ENCODE measurements at regions not wholly inside any gene's neighbourhood (a gene's known extent, or its start where the extent isn't known, plus 50 kb on each side); places are given as distances from the start of the nearest gene placed in this dataset.

DNA sequence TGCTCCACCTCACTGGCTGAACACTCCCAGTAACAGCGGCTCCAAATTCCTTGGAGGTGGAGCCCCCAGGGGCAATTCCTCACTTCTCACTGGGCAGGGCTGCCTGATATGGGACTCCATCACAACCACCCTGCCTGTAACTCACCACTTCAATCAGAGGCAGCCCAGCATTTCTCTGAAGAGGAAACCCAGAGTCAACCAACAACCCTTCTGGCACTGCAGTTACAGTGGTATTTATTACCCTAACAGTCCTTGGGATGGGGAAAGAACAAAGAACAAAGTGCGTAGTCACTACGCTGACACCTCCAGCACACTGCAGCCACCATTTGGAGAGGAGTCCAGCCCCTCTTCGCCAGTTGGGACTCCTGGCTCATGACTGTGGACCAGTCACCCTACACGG is 85.7 kb upstream of the GALNT13 start:
- TF ChIP-seq GLIS3 (CRISPR knock-in tag; IDR thresholded peaks at IDR 0.05) = no peak
- TF ChIP-seq, protein P1, sequence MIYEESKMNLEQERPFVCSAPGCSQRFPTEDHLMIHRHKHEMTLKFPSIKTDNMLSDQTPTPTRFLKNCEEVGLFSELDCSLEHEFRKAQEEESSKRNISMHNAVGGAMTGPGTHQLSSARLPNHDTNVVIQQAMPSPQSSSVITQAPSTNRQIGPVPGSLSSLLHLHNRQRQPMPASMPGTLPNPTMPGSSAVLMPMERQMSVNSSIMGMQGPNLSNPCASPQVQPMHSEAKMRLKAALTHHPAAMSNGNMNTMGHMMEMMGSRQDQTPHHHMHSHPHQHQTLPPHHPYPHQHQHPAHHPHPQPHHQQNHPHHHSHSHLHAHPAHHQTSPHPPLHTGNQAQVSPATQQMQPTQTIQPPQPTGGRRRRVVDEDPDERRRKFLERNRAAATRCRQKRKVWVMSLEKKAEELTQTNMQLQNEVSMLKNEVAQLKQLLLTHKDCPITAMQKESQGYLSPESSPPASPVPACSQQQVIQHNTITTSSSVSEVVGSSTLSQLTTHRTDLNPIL (CRISPR knock-in tag; IDR thresholded peaks at IDR 0.05; ENCODE audit: low read depth) = no peak
- TF ChIP-seq ZFP30 (CRISPR knock-in tag; IDR thresholded peaks at IDR 0.05) = no peak
- TF ChIP-seq, protein P2, sequence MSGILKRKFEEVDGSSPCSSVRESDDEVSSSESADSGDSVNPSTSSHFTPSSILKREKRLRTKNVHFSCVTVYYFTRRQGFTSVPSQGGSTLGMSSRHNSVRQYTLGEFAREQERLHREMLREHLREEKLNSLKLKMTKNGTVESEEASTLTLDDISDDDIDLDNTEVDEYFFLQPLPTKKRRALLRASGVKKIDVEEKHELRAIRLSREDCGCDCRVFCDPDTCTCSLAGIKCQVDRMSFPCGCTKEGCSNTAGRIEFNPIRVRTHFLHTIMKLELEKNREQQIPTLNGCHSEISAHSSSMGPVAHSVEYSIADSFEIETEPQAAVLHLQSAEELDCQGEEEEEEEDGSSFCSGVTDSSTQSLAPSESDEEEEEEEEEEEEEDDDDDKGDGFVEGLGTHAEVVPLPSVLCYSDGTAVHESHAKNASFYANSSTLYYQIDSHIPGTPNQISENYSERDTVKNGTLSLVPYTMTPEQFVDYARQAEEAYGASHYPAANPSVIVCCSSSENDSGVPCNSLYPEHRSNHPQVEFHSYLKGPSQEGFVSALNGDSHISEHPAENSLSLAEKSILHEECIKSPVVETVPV (CRISPR knock-in tag; IDR thresholded peaks at IDR 0.05) = no peak
- TF ChIP-seq ZFP3 (CRISPR knock-in tag; IDR thresholded peaks at IDR 0.05) = no peak
- TF ChIP-seq, protein P3, sequence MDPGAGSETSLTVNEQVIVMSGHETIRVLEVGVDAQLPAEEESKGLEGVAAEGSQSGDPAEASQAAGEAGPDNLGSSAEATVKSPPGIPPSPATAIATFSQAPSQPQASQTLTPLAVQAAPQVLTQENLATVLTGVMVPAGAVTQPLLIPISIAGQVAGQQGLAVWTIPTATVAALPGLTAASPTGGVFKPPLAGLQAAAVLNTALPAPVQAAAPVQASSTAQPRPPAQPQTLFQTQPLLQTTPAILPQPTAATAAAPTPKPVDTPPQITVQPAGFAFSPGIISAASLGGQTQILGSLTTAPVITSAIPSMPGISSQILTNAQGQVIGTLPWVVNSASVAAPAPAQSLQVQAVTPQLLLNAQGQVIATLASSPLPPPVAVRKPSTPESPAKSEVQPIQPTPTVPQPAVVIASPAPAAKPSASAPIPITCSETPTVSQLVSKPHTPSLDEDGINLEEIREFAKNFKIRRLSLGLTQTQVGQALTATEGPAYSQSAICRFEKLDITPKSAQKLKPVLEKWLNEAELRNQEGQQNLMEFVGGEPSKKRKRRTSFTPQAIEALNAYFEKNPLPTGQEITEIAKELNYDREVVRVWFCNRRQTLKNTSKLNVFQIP (CRISPR knock-in tag; IDR thresholded peaks at IDR 0.05; ENCODE audit: borderline replicate concordance, low read depth) = no peak
- no peak for TF ChIP-seq PPARA (CRISPR knock-in tag; IDR thresholded peaks at IDR 0.05; ENCODE audit: borderline replicate concordance)
- no peak for TF ChIP-seq BACH2 (CRISPR knock-in tag; IDR thresholded peaks at IDR 0.05; ENCODE audit: borderline replicate concordance)
- no peak for TF ChIP-seq SNAI2 (CRISPR knock-in tag; IDR thresholded peaks at IDR 0.05)
- TF ChIP-seq ESRRG (CRISPR knock-in tag; IDR thresholded peaks at IDR 0.05) = no peak
- ATAC-seq = no peak

DNA sequence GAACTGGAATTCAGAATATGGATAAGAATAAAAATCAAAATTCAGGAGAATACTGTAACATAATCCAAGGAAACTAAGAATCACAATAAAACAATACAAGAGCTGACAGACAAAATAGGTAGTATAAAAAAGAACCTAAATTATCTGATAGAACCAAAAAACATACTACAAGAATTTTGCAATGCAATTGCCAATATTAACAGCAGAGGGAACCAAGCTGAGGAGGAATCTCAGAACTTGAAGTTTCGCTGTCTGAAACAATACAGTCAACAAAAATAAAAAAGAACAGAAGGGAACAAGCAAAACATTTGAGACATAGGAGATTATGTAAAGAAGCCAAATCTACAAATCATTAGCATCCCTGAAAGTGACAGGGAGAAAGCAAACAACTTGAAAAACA is 84.1 kb upstream of the GALNT13 start:
- ATAC-seq = no peak
- TF ChIP-seq CSDC2 (CRISPR knock-in tag; IDR thresholded peaks at IDR 0.05) (no peak), ESRRG (CRISPR knock-in tag; IDR thresholded peaks at IDR 0.05) (no peak), ZNF565 (CRISPR knock-in tag; conservative IDR thresholded peaks at IDR 0.05; ENCODE audit: low read depth) (no peak), ARNTL (CRISPR knock-in tag; IDR thresholded peaks at IDR 0.05; ENCODE audit: borderline replicate concordance, low read depth) (no peak)
- TF ChIP-seq, protein P4, sequence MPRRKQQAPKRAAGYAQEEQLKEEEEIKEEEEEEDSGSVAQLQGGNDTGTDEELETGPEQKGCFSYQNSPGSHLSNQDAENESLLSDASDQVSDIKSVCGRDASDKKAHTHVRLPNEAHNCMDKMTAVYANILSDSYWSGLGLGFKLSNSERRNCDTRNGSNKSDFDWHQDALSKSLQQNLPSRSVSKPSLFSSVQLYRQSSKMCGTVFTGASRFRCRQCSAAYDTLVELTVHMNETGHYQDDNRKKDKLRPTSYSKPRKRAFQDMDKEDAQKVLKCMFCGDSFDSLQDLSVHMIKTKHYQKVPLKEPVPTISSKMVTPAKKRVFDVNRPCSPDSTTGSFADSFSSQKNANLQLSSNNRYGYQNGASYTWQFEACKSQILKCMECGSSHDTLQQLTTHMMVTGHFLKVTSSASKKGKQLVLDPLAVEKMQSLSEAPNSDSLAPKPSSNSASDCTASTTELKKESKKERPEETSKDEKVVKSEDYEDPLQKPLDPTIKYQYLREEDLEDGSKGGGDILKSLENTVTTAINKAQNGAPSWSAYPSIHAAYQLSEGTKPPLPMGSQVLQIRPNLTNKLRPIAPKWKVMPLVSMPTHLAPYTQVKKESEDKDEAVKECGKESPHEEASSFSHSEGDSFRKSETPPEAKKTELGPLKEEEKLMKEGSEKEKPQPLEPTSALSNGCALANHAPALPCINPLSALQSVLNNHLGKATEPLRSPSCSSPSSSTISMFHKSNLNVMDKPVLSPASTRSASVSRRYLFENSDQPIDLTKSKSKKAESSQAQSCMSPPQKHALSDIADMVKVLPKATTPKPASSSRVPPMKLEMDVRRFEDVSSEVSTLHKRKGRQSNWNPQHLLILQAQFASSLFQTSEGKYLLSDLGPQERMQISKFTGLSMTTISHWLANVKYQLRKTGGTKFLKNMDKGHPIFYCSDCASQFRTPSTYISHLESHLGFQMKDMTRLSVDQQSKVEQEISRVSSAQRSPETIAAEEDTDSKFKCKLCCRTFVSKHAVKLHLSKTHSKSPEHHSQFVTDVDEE (CRISPR knock-in tag; IDR thresholded peaks at IDR 0.05) = no peak
- TF ChIP-seq, protein P1 (CRISPR knock-in tag; IDR thresholded peaks at IDR 0.05; ENCODE audit: low read depth) = no peak

DNA sequence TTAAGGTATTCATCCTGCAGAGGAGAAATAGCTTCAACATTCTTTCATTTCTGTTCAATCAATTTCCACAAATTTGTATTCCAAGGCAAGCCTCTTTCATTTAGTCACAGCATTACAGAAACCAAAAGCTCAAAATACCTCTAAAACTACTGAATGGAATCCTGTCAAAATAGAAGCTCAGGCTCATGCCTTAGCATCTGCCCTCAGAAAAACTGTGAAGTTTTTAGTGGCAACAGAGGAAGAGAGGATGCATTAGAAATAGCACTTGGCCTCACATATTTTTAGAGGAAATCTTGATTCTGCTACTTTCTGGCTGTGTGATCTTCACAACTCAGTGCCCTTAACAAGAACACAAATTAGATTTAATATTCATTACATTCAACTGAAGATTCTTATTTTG is 69.1 kb upstream of the GALNT13 start:
- ATAC-seq = no peak
- TF ChIP-seq ZC3H10 (CRISPR knock-in tag; IDR thresholded peaks at IDR 0.05) = no peak
- TF ChIP-seq TOX (CRISPR knock-in tag; IDR thresholded peaks at IDR 0.05; ENCODE audit: borderline replicate concordance) = no peak
- no peak for TF ChIP-seq ZFP3 (CRISPR knock-in tag; IDR thresholded peaks at IDR 0.05)
- no peak for TF ChIP-seq ZNF8 (CRISPR knock-in tag; IDR thresholded peaks at IDR 0.05)
- TF ChIP-seq OSR1 (CRISPR knock-in tag; IDR thresholded peaks at IDR 0.05) = no peak
- TF ChIP-seq, protein P1 (CRISPR knock-in tag; IDR thresholded peaks at IDR 0.05; ENCODE audit: low read depth) = no peak
- TF ChIP-seq ZNF565 (CRISPR knock-in tag; conservative IDR thresholded peaks at IDR 0.05; ENCODE audit: low read depth) = no peak
- no peak for TF ChIP-seq RARB (CRISPR knock-in tag; IDR thresholded peaks at IDR 0.05)
- no peak for TF ChIP-seq ISL1 (CRISPR knock-in tag; IDR thresholded peaks at IDR 0.05)
- TF ChIP-seq, protein P4 (CRISPR knock-in tag; IDR thresholded peaks at IDR 0.05) = no peak
- no peak for TF ChIP-seq ZFP30 (CRISPR knock-in tag; IDR thresholded peaks at IDR 0.05)
- TF ChIP-seq, protein P2 (CRISPR knock-in tag; IDR thresholded peaks at IDR 0.05) = no peak
- TF ChIP-seq PPARA (CRISPR knock-in tag; IDR thresholded peaks at IDR 0.05; ENCODE audit: borderline replicate concordance) = no peak
- no peak for TF ChIP-seq ARNTL (CRISPR knock-in tag; IDR thresholded peaks at IDR 0.05; ENCODE audit: borderline replicate concordance, low read depth)
- no peak for TF ChIP-seq CSDC2 (CRISPR knock-in tag; IDR thresholded peaks at IDR 0.05)
- no peak for TF ChIP-seq SNAI2 (CRISPR knock-in tag; IDR thresholded peaks at IDR 0.05)
- no peak for TF ChIP-seq BACH2 (CRISPR knock-in tag; IDR thresholded peaks at IDR 0.05; ENCODE audit: borderline replicate concordance)

All from SK-N-SH treated with all-trans-retinoic acid at 6 μM for 48 hours (cell line).